ENCODE measurements at regions not wholly inside any gene's neighbourhood (a gene's known extent, or its start where the extent isn't known, plus 50 kb on each side); places are given as distances from the start of the nearest gene placed in this dataset.

- TF ChIP-seq BHLHE40 (IDR thresholded peaks at IDR 0.05; ENCODE audit: low read depth, low read length) (no peak), CTCF (conservative IDR thresholded peaks at IDR 0.05; ENCODE audit: low read depth, low read length) (no peak)
These were observed 378.7 kb upstream of the TGFBR2 start for GRCh38 chr3:30227571-30228301.

Data from IMR-90 (cell line).